Heart right ventricle (tissue), 16 donors: ENCODE measurements at regions not wholly inside any gene's neighbourhood (a gene's known extent, or its start where the extent isn't known, plus 50 kb on each side); places are given as distances from the start of the nearest gene placed in this dataset.

ENCODE experiments used
- ATAC-seq, 8 donors: fragments of 200-7000 bp; cut with Tn5 transposase; one replicate each; pipeline ENCODE4 v1.9.1; 2020; ENCODE audit warnings: mild to moderate bottlenecking in 8 of 8, moderate library complexity in 8 of 8, moderate number of reproducible peaks in 1 of 8
- DNase-seq, 2 donors: peaks; one replicate each; pipeline ENCODE4 v3.0.0-alpha.2; 2020
- H3K27ac ChIP-seq, 10 donors: fragments of 200-600 bp; sonication (generic) in 2 of 10; one replicate each; pipeline versions ENCODE4 v1.5.0 to v1.8.0; 2020 to 2022; ENCODE audit warnings: mild to moderate bottlenecking in 3 of 10
- H3K27me3 ChIP-seq, 7 donors: fragments of 200-600 bp; one replicate each; pipeline ENCODE4 v1.8.0; 2021 to 2022; ENCODE audit warnings: mild to moderate bottlenecking in 2 of 7
- H3K36me3 ChIP-seq, 9 donors: fragments of 200-600 bp; sonication (generic) in 1 of 9; one replicate each; pipeline versions ENCODE4 v1.5.0 to v1.8.0; 2020 to 2022; ENCODE audit warnings: mild to moderate bottlenecking in 2 of 9
- H3K4me1 ChIP-seq, 9 donors: fragments of 200-600 bp; sonication (generic) in 1 of 9; one replicate each; pipeline versions ENCODE4 v1.5.0 to v1.8.0; 2020 to 2022; ENCODE audit warnings: mild to moderate bottlenecking in 4 of 9
- H3K4me3 ChIP-seq, 10 donors: fragments of 200-600 bp; sonication (generic) in 2 of 10; one replicate each; pipeline versions ENCODE4 v1.5.0 to v1.8.0; 2020 to 2022; ENCODE audit warnings: mild to moderate bottlenecking in 7 of 10, moderate library complexity in 2 of 10
- H3K9me3 ChIP-seq, 11 donors: fragments of 200-600 bp in 10 of 11; sonication (generic) in 2 of 11; one replicate each; pipeline versions ENCODE4 v1.5.0 to v1.8.0; 2013 to 2022; ENCODE audit warnings: mild to moderate bottlenecking in 2 of 11, control low read depth in 1 of 11, moderate library complexity in 1 of 11
- CTCF ChIP-seq, 9 donors: fragments of 200-600 bp; sonication (generic) in 2 of 9; IDR thresholded peaks; one replicate each; pipeline versions ENCODE4 v1.5.0 to v1.8.0; 2021 to 2022; ENCODE audit warnings: antibody characterized with exemption in 9 of 9, mild to moderate bottlenecking in 5 of 9, moderate library complexity in 1 of 9
- WGBS, 2 donors: extraction: QIAGEN DNeasy Blood & Tissue Kit; methylation state at CpG; one replicate each; pipeline ENCODE4 v1.1.7; 2013; ENCODE audit warnings: inconsistent platforms in 1 of 2; 5-methylcytosine and 5-hydroxymethylcytosine counted together
- intact Hi-C, 10 donors: fragments of 100-400 bp; cut with DNase I; formaldehyde crosslinking; loops; one replicate each; pipeline versions ENCODE4 v1.11.1 to v1.14.2; 2022
- donor health status: Arrhythmogenic right ventricular cardiomyopathy.
- donor health status: ischemic (EF 13 %, LVEDD 7.1; RV severe dilation, severe dysfunction).
- donor health status: healthy with polysubstance abuse.
- donor health status: DM: no; HTN: yes; CAD: no.
- donor health status: DM: no; HTN: no; CAD: no.
- donor health status: ischemic (EF 25% LVEDD 6.9; RV normal size, moderate dysfunction).
- donor health status: ischemic (EF 25% LVEDD 5.7; RV mildly dilated, moderate dysfunction).
- donor health status: healthy.
- donor health status: DM: yes; HTN: yes; CAD: no.
- donor health status: Ischemic cardiomyopathy.
- donor health status: ischemic (EF 35%, LVEDD 5.7; RV mildly dilated, moderate dysfunction).
- donor health status: nonischemic (EF 11% LVEDD 7.7; RV severe dilation, severe dysfunction).
- donor health status: DM: yes; HTN: yes; CAD: no.
- donor health status: PGD.
- donor health status: ischemic (EF 29% LVEDD 5.4; RV normal size, mild dysfunction).
- donor health status: nonischemic (EF 23%, LVEDD 6.1; RV moderate dilation, normal function).

- Histone ChIP-seq H3K36me3 (no peaks in the 10 kb centered on the region), H3K27me3 (peaks cover 0 to 11% (median 2%) of the 10 kb centered on the region in 7 donors), H3K9me3 (no peaks in the 10 kb centered on the region), H3K4me1 (peaks cover 0 to 14% (median 0%) of the 10 kb centered on the region in 9 donors), H3K4me3 (no peak overlapping the region), H3K27ac (no peak overlapping the region)
- 60 to 62% methylated on average over 3 of the region's 3 CpGs for WGBS, 2 donors
- no peak for DNase-seq
- no peak for TF ChIP-seq CTCF (IDR thresholded peaks at IDR 0.05)
- ATAC-seq: no peak
- intact Hi-C loops: no loop called here
Measured at GRCh38 chr14:97539884-97540283, 742.7 kb downstream of the VRK1 start.

- TF ChIP-seq CTCF (IDR thresholded peaks at IDR 0.05): no peak
- DNase-seq: no peak
- Histone ChIP-seq H3K27me3 (peaks cover 0 to 5% (median 0%) of the 10 kb centered on the region in 7 donors), H3K4me1 (peaks cover 0 to 20% (median 0%) of the 10 kb centered on the region in 9 donors), H3K9me3 (no peaks in the 10 kb centered on the region), H3K36me3 (no peaks in the 10 kb centered on the region), H3K27ac (no peak overlapping the region), H3K4me3 (no peak overlapping the region)
- no peak for ATAC-seq
- intact Hi-C loops: no loop called here
- WGBS, 2 donors: 59 to 63% methylated on average over 5 of the region's 5 CpGs
Measured at GRCh38 chr14:97543221-97543620, 746.0 kb downstream of the VRK1 start.

GRCh38 chr14:97543816-97544215 is 746.6 kb downstream of the VRK1 start:
- no peak for DNase-seq
- peaks cover 0 to 5% (median 0%) of the 10 kb centered on the region in 7 donors for H3K27me3 ChIP-seq
- intact Hi-C loops: no loop called here
- H3K4me3 ChIP-seq: no peak overlapping the region
- peak overlapping the region in 3 of 10 donors; percentile 7 to 79 (median 21) for H3K27ac ChIP-seq
- H3K36me3 ChIP-seq: no peaks in the 10 kb centered on the region
- ATAC-seq: no peak
- peaks cover 0 to 20% (median 0%) of the 10 kb centered on the region in 9 donors for H3K4me1 ChIP-seq
- no peaks in the 10 kb centered on the region for H3K9me3 ChIP-seq
- WGBS, 2 donors: 68 to 72% methylated on average over 1 of the region's 1 CpG
- no peak for TF ChIP-seq CTCF (IDR thresholded peaks at IDR 0.05)

- peaks cover 0 to 5% (median 0%) of the 10 kb centered on the region in 7 donors for H3K27me3 ChIP-seq
- H3K9me3 ChIP-seq: no peaks in the 10 kb centered on the region
- peak in 7 of 8 donors; percentile 29 to 65 (median 39) for ATAC-seq
- H3K4me1 ChIP-seq: peaks cover 0 to 20% (median 0%) of the 10 kb centered on the region in 9 donors
- H3K4me3 ChIP-seq: no peak overlapping the region
- 88 to 93% methylated on average over 4 of the region's 4 CpGs for WGBS, 2 donors
- DNase-seq: no peak
- H3K36me3 ChIP-seq: no peaks in the 10 kb centered on the region
- intact Hi-C loops: no loop called here
- H3K27ac ChIP-seq: peak overlapping the region in 3 of 10 donors; percentile 7 to 79 (median 9)
- TF ChIP-seq CTCF (IDR thresholded peaks at IDR 0.05): no peak
Measured at GRCh38 chr14:97544571-97544970, 747.4 kb downstream of the VRK1 start.
